Activated naive CD8-positive, alpha-beta T cell treated with anti-CD3 and anti-CD28 coated beads for 36 hours (primary cell): ENCODE measurements at regions not wholly inside any gene's neighbourhood (a gene's known extent, or its start where the extent isn't known, plus 50 kb on each side); places are given as distances from the start of the nearest gene placed in this dataset.
"Not testable (repeated sequence)": the region's sequence is repeated elsewhere in the genome, so short reads cannot be mapped to it uniquely, and the experiment has no call there.

Experiments used
- DNase-seq: peaks from one replicate; pipeline ENCODE4 v3.0.0; 2021
- H3K27ac Mint-ChIP-seq: one replicate; pipeline ENCODE4 v1.8.0; 2022; ENCODE audit warnings: mild to moderate bottlenecking, moderate library complexity, mixed read lengths
- H3K27me3 Mint-ChIP-seq: one replicate; pipeline ENCODE4 v1.8.0; 2022; ENCODE audit warnings: mild to moderate bottlenecking, mixed read lengths
- H3K36me3 Mint-ChIP-seq: one replicate; pipeline ENCODE4 v1.8.0; 2021; ENCODE audit warnings: mild to moderate bottlenecking, mixed read lengths
- H3K4me1 Mint-ChIP-seq: one replicate; pipeline ENCODE4 v1.8.0; 2021; ENCODE audit warnings: mixed read lengths
- H3K4me3 Mint-ChIP-seq: one replicate; pipeline ENCODE4 v1.8.0; 2022; ENCODE audit warnings: mild to moderate bottlenecking, moderate library complexity, mixed read lengths
- H3K9me3 Mint-ChIP-seq: one replicate; pipeline ENCODE4 v1.8.0; 2022; ENCODE audit warnings: mixed read lengths

GRCh38 chr5:63794979-63795378 is 167.3 kb downstream of the HTR1A start:
- no peaks in the 10 kb centered on the region for H3K4me1 Mint-ChIP-seq
- H3K36me3 Mint-ChIP-seq = no peaks in the 10 kb centered on the region
- H3K27ac Mint-ChIP-seq = no peak overlapping the region
- H3K4me3 Mint-ChIP-seq = no peak overlapping the region
- DNase-seq = no peak
- H3K9me3 Mint-ChIP-seq = peaks cover 13% of the 10 kb centered on the region
- no peaks in the 10 kb centered on the region for H3K27me3 Mint-ChIP-seq

DNA sequence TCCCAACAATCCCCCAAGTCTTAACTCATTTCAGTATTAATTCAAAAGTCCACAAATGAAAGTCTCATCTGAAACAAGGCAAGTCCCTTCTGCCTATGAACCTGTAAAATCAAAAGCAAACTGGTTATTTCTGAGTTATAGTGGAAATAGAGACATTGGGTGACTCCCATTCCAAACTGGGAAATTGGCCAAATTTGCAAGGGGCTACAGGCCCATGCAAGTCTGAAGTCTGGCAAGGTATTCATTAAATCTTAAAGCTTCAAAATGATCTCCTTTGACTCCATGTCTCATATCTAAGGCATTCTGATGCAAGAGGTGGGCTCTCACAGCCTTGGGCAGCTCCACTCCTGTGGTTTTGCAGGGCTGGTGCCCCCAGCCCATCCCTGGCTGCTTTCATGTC is 167.9 kb downstream of the HTR1A start:
- no peaks in the 10 kb centered on the region for H3K4me1 Mint-ChIP-seq
- H3K27ac Mint-ChIP-seq = no peak overlapping the region
- no peaks in the 10 kb centered on the region for H3K36me3 Mint-ChIP-seq
- H3K27me3 Mint-ChIP-seq = no peaks in the 10 kb centered on the region
- H3K4me3 Mint-ChIP-seq = no peak overlapping the region
- no peak for DNase-seq
- peaks cover 13% of the 10 kb centered on the region for H3K9me3 Mint-ChIP-seq

DNA sequence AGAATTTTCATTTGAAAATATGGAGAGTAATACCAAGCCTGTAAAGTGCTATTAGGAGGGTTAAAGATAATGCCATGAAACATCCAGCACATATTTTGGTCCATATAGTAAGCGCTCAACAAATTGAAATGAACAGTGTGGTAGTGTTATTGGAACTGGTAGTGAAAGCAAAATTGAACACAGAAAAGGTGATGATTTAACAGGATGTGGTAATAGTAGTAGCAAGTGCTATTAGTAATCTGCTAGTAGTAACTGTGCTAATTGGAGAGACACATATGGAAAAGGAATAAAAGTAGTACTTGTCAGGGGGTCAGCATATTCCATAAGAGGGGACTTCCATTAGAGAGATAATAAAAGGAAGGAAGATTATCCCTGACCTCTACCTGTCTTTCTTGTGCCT is 187.3 kb downstream of the HTR1A start:
- Mint-ChIP-seq H3K36me3 (no peaks in the 10 kb centered on the region), H3K9me3 (peaks cover 4% of the 10 kb centered on the region), H3K27ac (no peak overlapping the region), H3K27me3 (no peaks in the 10 kb centered on the region), H3K4me3 (no peak overlapping the region), H3K4me1 (no peaks in the 10 kb centered on the region)
- DNase-seq = no peak

DNA sequence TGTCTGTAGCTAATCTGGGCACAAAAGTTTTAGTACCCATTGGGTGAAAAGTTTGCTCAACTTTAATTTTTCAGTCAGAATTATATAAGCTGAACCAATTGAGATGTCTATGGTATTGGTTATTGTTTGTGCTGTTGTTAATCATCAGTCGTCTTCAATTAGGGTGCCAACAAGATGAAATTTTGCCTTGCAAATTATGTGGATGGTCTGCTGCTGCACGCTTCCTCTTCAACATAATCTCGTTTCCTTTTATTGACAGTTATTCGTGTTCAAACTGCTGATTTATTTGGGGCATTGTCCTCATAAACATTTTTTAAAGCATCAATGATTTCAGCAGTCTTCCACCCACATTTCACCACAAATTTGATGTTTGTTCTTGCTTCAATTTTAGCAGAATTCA is 194.0 kb downstream of the HTR1A start:
- H3K9me3 Mint-ChIP-seq = peaks cover 3% of the 10 kb centered on the region
- no peak for DNase-seq
- H3K4me3 Mint-ChIP-seq = no peak overlapping the region
- H3K27ac Mint-ChIP-seq = no peak overlapping the region
- H3K27me3 Mint-ChIP-seq = no peaks in the 10 kb centered on the region
- no peaks in the 10 kb centered on the region for H3K36me3 Mint-ChIP-seq
- no peaks in the 10 kb centered on the region for H3K4me1 Mint-ChIP-seq

DNA sequence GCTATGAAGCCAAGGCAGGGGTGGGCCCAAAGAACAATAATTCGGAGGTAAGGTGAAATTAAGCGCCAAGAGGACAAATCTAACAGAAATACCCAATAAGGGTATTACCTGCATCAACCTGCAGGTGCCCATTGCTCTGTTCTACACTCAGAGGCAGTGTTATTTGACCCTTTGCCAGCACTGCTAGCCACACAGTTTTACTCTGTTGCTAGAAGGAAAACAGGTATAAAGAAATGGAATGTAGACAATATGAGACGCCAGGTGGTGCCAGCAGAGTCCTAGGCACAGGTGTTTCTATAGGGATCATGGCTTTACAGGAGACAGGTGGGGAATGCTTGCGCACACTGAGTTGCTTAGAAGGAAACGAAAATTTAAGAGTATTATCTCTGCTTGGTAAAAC is 201.3 kb downstream of the HTR1A start:
- Mint-ChIP-seq H3K27ac (no peak overlapping the region), H3K36me3 (no peaks in the 10 kb centered on the region), H3K27me3 (no peaks in the 10 kb centered on the region), H3K4me1 (no peaks in the 10 kb centered on the region), H3K9me3 (no peaks in the 10 kb centered on the region), H3K4me3 (no peak overlapping the region)
- DNase-seq = no peak

DNA sequence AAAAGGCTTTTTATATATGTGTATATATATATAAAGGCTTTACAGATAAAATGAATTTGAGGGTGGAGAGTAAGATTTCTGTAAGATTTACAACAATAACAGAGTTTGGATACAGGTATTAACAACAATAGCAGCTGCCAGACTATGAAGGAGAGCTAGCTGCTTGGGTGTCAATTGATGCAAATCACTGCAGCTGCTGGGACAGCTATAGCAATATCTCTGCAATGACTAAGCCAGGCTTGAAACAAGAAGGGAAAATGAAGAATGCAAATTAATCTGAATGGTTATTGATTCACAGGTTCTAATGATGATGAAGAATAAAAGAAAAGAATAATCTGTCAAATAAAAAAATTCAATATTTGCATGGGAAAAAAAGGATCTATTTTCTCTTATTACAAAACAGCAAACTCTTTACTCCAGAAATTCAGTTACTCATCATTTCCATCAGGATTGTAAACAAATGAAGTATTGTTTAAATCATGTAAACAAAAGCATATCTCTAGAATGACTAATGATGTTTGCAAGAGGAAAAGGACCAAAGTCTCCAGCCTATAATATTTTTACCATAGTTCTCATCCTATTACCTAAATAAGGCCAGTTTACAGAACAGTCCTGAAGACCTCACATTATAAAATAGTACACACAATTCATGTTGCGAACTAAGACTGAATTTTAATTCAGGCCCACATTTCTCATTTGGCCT is 219.0 kb downstream of the HTR1A start:
- H3K4me3 Mint-ChIP-seq = no peak overlapping the region
- no peaks in the 10 kb centered on the region for H3K4me1 Mint-ChIP-seq

DNA sequence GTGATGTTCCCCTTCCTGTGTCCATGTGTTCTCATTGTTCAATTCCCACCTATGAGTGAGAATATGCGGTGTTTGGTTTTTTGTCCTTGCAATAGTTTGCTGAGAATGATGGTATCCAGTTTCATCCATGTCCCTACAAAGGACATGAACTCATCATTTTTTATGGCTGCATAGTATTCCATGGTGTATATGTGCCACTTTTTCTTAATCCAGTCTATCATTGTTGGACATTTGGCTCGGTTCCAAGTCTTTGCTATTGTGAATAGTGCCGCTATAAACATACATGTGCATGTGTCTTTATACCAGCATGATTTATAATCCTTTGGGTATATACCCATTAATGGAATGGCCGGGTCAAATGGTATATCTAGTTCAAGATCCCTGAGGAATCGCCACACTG is 229.4 kb downstream of the HTR1A start:
- H3K4me1 Mint-ChIP-seq, H3K4me3 Mint-ChIP-seq, H3K27ac Mint-ChIP-seq, DNase-seq, H3K27me3 Mint-ChIP-seq, H3K36me3 Mint-ChIP-seq, H3K9me3 Mint-ChIP-seq: not testable (repeated sequence)

More for the DNA sequence above, 219.0 kb downstream of the HTR1A start:
- H3K9me3 Mint-ChIP-seq = peaks cover 12% of the 10 kb centered on the region
- H3K36me3 Mint-ChIP-seq = no peaks in the 10 kb centered on the region
- no peak overlapping the region for H3K27ac Mint-ChIP-seq
- DNase-seq = no peak
- no peaks in the 10 kb centered on the region for H3K27me3 Mint-ChIP-seq

- Mint-ChIP-seq H3K27ac (no peak overlapping the region), H3K27me3 (no peaks in the 10 kb centered on the region), H3K36me3 (no peaks in the 10 kb centered on the region), H3K4me1 (no peaks in the 10 kb centered on the region), H3K9me3 (peaks cover 2% of the 10 kb centered on the region), H3K4me3 (no peak overlapping the region)
- no peak for DNase-seq
Observed at GRCh38 chr5:63727583-63727982, 234.7 kb downstream of the HTR1A start.

GRCh38 chr5:63726496-63726895 is 235.7 kb downstream of the HTR1A start:
- no peaks in the 10 kb centered on the region for H3K4me1 Mint-ChIP-seq
- DNase-seq = no peak
- no peaks in the 10 kb centered on the region for H3K27me3 Mint-ChIP-seq
- H3K27ac Mint-ChIP-seq = no peak overlapping the region
- peaks cover 2% of the 10 kb centered on the region for H3K9me3 Mint-ChIP-seq
- H3K4me3 Mint-ChIP-seq = no peak overlapping the region
- no peaks in the 10 kb centered on the region for H3K36me3 Mint-ChIP-seq

DNA sequence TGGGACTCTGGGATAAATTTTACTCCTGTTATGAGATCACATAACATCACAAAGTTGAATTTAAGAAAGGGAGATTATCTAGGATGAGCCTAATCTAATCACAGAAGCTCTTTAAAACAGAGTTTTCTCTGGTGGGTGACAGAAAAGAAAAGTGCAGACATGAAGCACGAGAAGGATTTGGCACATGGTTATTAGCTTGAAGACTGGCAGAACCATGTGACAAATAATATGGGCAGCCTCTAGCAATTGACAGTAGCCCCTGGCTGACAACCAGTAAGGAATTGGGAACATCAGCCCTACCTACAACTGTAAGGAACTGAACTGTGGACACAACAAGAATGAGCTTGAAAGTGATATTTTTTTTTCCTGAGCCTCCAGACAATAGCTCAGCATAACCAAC is 243.1 kb downstream of the HTR1A start:
- H3K4me1 Mint-ChIP-seq = no peaks in the 10 kb centered on the region
- no peak overlapping the region for H3K4me3 Mint-ChIP-seq
- no peaks in the 10 kb centered on the region for H3K27me3 Mint-ChIP-seq
- no peak overlapping the region for H3K27ac Mint-ChIP-seq
- H3K36me3 Mint-ChIP-seq = no peaks in the 10 kb centered on the region
- no peak for DNase-seq
- H3K9me3 Mint-ChIP-seq = no peaks in the 10 kb centered on the region

- H3K4me3 Mint-ChIP-seq = no peak overlapping the region
- H3K36me3 Mint-ChIP-seq = no peaks in the 10 kb centered on the region
- H3K9me3 Mint-ChIP-seq = no peaks in the 10 kb centered on the region
- H3K27me3 Mint-ChIP-seq = no peaks in the 10 kb centered on the region
- no peak for DNase-seq
- no peaks in the 10 kb centered on the region for H3K4me1 Mint-ChIP-seq
- H3K27ac Mint-ChIP-seq = no peak overlapping the region
Observed at GRCh38 chr5:63700241-63700640, 262.0 kb downstream of the HTR1A start.

- Mint-ChIP-seq H3K4me3 (no peak overlapping the region), H3K27ac (no peak overlapping the region), H3K36me3 (no peaks in the 10 kb centered on the region), H3K4me1 (no peaks in the 10 kb centered on the region), H3K9me3 (no peaks in the 10 kb centered on the region), H3K27me3 (no peaks in the 10 kb centered on the region)
- DNase-seq = no peak
Observed at GRCh38 chr5:63697811-63698210, 264.4 kb downstream of the HTR1A start.

DNA sequence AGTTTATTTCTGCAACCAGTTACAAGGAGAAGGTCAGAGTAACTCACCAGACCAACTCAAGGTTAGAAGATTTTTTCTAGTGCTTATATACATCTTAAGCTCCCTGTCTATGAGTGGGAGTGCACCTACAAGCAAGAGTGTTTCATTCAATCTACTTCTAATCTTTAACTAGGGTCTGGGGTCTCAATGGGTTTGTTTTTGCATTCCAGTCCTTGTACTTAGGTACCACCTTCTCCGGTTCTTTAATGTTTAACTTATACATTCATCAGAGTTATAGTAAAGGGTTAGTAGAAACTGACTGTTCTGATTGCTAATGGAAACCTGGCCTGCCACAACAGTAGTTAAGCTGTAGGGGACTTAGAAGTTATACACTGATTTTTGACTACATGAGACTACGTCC is 271.7 kb downstream of the HTR1A start:
- no peaks in the 10 kb centered on the region for H3K36me3 Mint-ChIP-seq
- DNase-seq = no peak

GRCh38 chr5:63687854-63688516 is 274.3 kb downstream of the HTR1A start:
- no peaks in the 10 kb centered on the region for H3K27me3 Mint-ChIP-seq
- H3K27ac Mint-ChIP-seq = no peak overlapping the region
- H3K4me3 Mint-ChIP-seq = no peak overlapping the region
- no peaks in the 10 kb centered on the region for H3K4me1 Mint-ChIP-seq
- no peaks in the 10 kb centered on the region for H3K36me3 Mint-ChIP-seq
- no peak for DNase-seq
- peaks cover 3% of the 10 kb centered on the region for H3K9me3 Mint-ChIP-seq

More for the DNA sequence above, 271.7 kb downstream of the HTR1A start:
- Mint-ChIP-seq H3K27me3 (no peaks in the 10 kb centered on the region), H3K4me1 (no peaks in the 10 kb centered on the region), H3K4me3 (no peak overlapping the region), H3K27ac (no peak overlapping the region), H3K9me3 (no peaks in the 10 kb centered on the region)

- Mint-ChIP-seq H3K4me3 (no peak overlapping the region), H3K36me3 (no peaks in the 10 kb centered on the region), H3K27ac (no peak overlapping the region), H3K9me3 (peaks cover 3% of the 10 kb centered on the region), H3K27me3 (no peaks in the 10 kb centered on the region), H3K4me1 (no peaks in the 10 kb centered on the region)
- no peak for DNase-seq
Observed at GRCh38 chr5:63686938-63687337, 275.3 kb downstream of the HTR1A start.

- no peaks in the 10 kb centered on the region for H3K4me1 Mint-ChIP-seq
- H3K4me3 Mint-ChIP-seq = no peak overlapping the region
- H3K36me3 Mint-ChIP-seq = no peaks in the 10 kb centered on the region
- H3K27me3 Mint-ChIP-seq = no peaks in the 10 kb centered on the region
- DNase-seq = no peak
- no peak overlapping the region for H3K27ac Mint-ChIP-seq
- peaks cover 3% of the 10 kb centered on the region for H3K9me3 Mint-ChIP-seq
Observed at GRCh38 chr5:63686181-63686580, 276.1 kb downstream of the HTR1A start.
